Vagina (tissue), 2 donors: ENCODE measurements at regions not wholly inside any gene's neighbourhood (a gene's known extent, or its start where the extent isn't known, plus 50 kb on each side); places are given as distances from the start of the nearest gene placed in this dataset.

Experiments
- DNase-seq, 2 donors: peaks; one replicate each; pipeline ENCODE4 v3.0.0-alpha.2; 2017; ENCODE audit errors: extremely low spot score in 2 of 2
- H3K27ac ChIP-seq: fragments of 200-600 bp; sonication (generic); one replicate; pipeline ENCODE4 v1.5.1; 2019
- H3K27me3 ChIP-seq: fragments of 200-600 bp; sonication (generic); one replicate; pipeline ENCODE4 v1.5.1; 2019
- H3K36me3 ChIP-seq, 2 donors: fragments of 200-600 bp; sonication (generic); one replicate each; pipeline ENCODE4 v1.5.1; 2017 to 2019
- H3K4me1 ChIP-seq: fragments of 200-600 bp; sonication (generic); one replicate; pipeline ENCODE4 v1.5.1; 2019
- H3K4me3 ChIP-seq, 2 donors: fragments of 200-600 bp; sonication (generic); 1 replicate in 1 of 2; 2 replicates in 1 of 2; pipeline ENCODE4 v1.5.1; 2016 to 2019
- H3K9me3 ChIP-seq: fragments of 200-600 bp; sonication (generic); one replicate; pipeline ENCODE4 v1.5.1; 2019
- POLR2A ChIP-seq, 2 donors: fragments of 450-650 bp; IDR thresholded peaks; one replicate each; pipeline ENCODE4 v1.6.1; 2017; ENCODE audit warnings: antibody characterized with exemption in 2 of 2, mild to moderate bottlenecking in 2 of 2, moderate library complexity in 2 of 2
- POLR2AphosphoS5 ChIP-seq, 2 donors: sonication (generic); formaldehyde crosslinking; IDR thresholded peaks; one replicate each; pipeline ENCODE4 v1.9.0; 2017; ENCODE audit warnings: antibody characterized with exemption in 2 of 2, mild to moderate bottlenecking in 2 of 2, low read depth in 1 of 2; ENCODE audit not compliant: insufficient read depth in 1 of 2
- intact Hi-C: fragments of 100-400 bp; cut with DNase I; formaldehyde crosslinking; loops from one replicate; pipeline ENCODE4 v1.15.1; 2023
- TF ChIP-seq, protein P1 (sequence below), 3 experiments: fragments of 450-650 bp in 2 of 3; fragments of 200-600 bp in 1 of 3; sonication (generic) in 1 of 3; IDR thresholded peaks; one replicate each; pipeline ENCODE4 v1.5.1; 2017 to 2019; ENCODE audit warnings: antibody characterized with exemption in 3 of 3, mild to moderate bottlenecking in 2 of 3, moderate library complexity in 2 of 3

DNA sequence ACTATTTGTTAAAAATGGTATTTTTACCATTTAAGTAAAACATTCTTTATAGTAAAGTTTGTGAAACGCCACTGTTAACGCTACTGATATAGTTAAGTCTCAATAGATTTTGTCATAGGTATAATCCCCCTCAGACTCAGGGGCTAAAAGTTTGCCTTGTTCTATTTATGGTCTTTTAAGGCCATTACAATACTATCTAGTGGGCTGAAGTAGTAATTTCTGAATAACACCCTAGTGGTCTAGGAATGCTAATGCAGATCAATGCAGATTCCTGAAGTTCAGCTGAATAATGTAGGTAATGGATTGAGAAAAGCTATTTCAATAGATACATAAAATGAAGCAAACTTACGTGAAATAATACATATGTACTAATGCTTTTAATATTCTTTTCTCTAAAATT, 989.3 kb upstream of the NOVA1 start:
- Histone ChIP-seq H3K27ac (no peak overlapping the region), H3K4me1 (no peaks in the 10 kb centered on the region), H3K4me3 (no peak overlapping the region), H3K9me3 (no peaks in the 10 kb centered on the region), H3K27me3 (no peaks in the 10 kb centered on the region), H3K36me3 (no peaks in the 10 kb centered on the region)
- intact Hi-C loops, result no loop called here
- TF ChIP-seq, protein P1, sequence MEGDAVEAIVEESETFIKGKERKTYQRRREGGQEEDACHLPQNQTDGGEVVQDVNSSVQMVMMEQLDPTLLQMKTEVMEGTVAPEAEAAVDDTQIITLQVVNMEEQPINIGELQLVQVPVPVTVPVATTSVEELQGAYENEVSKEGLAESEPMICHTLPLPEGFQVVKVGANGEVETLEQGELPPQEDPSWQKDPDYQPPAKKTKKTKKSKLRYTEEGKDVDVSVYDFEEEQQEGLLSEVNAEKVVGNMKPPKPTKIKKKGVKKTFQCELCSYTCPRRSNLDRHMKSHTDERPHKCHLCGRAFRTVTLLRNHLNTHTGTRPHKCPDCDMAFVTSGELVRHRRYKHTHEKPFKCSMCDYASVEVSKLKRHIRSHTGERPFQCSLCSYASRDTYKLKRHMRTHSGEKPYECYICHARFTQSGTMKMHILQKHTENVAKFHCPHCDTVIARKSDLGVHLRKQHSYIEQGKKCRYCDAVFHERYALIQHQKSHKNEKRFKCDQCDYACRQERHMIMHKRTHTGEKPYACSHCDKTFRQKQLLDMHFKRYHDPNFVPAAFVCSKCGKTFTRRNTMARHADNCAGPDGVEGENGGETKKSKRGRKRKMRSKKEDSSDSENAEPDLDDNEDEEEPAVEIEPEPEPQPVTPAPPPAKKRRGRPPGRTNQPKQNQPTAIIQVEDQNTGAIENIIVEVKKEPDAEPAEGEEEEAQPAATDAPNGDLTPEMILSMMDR (IDR thresholded peaks at IDR 0.05), result no peak
- TF ChIP-seq POLR2A (IDR thresholded peaks at IDR 0.05) (no peak), POLR2AphosphoS5 (IDR thresholded peaks at IDR 0.05; ENCODE audit: insufficient read depth in 1 of 2, low read depth in 1 of 2) (no peak)
- no peak for DNase-seq

DNA sequence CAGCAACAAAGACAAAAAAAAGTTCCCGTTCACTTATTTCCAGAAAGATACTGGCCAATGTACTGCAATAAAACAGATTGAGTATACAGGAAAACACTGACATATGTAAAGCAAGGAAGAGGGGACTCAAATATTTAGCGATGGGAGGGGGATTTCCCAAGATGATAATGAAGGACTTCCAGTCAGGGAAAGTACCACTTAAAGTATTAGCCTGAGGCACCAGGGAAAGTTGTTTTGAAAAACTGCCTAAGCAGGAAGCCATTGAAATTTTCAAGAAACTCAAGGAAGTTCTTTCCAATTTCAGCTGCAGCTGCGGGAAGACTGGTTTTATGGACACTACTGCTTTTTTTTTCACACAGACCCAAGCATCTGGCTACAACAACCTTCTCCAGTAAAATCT, 1007.4 kb upstream of the NOVA1 start:
- intact Hi-C loops, result no loop called here
- TF ChIP-seq, protein P1 (IDR thresholded peaks at IDR 0.05), result no peak
- TF ChIP-seq POLR2A (IDR thresholded peaks at IDR 0.05) (no peak), POLR2AphosphoS5 (IDR thresholded peaks at IDR 0.05; ENCODE audit: insufficient read depth in 1 of 2, low read depth in 1 of 2) (no peak)

DNA sequence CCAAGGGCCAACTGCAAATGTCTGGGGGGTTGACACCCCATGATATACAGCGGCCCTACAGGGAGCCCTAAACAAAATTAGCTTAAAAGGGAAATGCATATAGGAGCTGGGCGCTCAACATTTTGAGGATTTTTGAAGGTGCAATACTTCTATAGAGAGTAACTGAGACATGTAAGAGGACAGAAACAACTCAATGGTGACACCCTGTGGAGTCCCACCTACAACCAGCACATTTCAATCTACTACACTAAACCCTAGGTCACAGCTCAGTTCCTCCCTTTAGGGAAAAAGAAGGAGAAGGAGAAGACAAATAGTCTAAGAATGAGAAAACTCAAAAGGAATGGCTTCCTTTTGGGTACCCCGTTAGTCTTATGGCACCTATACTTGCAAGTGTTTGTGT, 1010.5 kb upstream of the NOVA1 start:
- Histone ChIP-seq H3K36me3 (no peaks in the 10 kb centered on the region), H3K9me3 (no peaks in the 10 kb centered on the region), H3K4me1 (no peaks in the 10 kb centered on the region), H3K27me3 (no peaks in the 10 kb centered on the region), H3K4me3 (no peak overlapping the region), H3K27ac (no peak overlapping the region)
- DNase-seq, result no peak
- TF ChIP-seq POLR2AphosphoS5 (IDR thresholded peaks at IDR 0.05; ENCODE audit: insufficient read depth in 1 of 2, low read depth in 1 of 2) (no peak), POLR2A (IDR thresholded peaks at IDR 0.05) (no peak)
- TF ChIP-seq, protein P1 (IDR thresholded peaks at IDR 0.05), result no peak
- intact Hi-C loops, result no loop called here

More for the DNA sequence above, 1007.4 kb upstream of the NOVA1 start:
- no peak overlapping the region for H3K4me3 ChIP-seq
- no peak for DNase-seq
- no peaks in the 10 kb centered on the region for H3K36me3 ChIP-seq
- no peaks in the 10 kb centered on the region for H3K9me3 ChIP-seq
- H3K27me3 ChIP-seq, result no peaks in the 10 kb centered on the region
- no peak overlapping the region for H3K27ac ChIP-seq
- H3K4me1 ChIP-seq, result no peaks in the 10 kb centered on the region

DNA sequence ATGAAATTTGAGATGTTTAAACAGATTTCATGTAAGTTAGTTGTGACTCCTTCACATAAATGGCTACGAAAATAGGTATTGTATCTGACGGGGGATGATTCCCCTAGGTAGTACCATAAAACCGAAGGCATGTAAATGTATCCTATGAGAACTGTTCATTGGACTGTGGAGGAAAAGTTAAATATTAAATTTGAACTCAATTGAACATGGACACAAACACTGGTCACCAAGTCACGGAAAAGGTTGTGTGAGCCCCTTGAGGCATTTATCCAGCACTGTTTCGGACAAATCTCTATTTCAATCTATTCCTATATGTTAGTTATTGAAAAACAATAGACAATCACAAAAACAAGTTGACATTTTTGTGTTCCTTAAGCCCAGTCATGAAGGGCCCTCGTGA, 1014.3 kb upstream of the NOVA1 start:
- TF ChIP-seq POLR2AphosphoS5 (IDR thresholded peaks at IDR 0.05; ENCODE audit: insufficient read depth in 1 of 2, low read depth in 1 of 2) (no peak), POLR2A (IDR thresholded peaks at IDR 0.05) (no peak)
- TF ChIP-seq, protein P1 (IDR thresholded peaks at IDR 0.05), result no peak
- no peaks in the 10 kb centered on the region for H3K4me1 ChIP-seq
- H3K27me3 ChIP-seq, result no peaks in the 10 kb centered on the region
- no peak overlapping the region for H3K4me3 ChIP-seq
- no peaks in the 10 kb centered on the region for H3K36me3 ChIP-seq
- DNase-seq, result no peak
- H3K9me3 ChIP-seq, result no peaks in the 10 kb centered on the region
- intact Hi-C loops, result no loop called here
- no peak overlapping the region for H3K27ac ChIP-seq

DNA sequence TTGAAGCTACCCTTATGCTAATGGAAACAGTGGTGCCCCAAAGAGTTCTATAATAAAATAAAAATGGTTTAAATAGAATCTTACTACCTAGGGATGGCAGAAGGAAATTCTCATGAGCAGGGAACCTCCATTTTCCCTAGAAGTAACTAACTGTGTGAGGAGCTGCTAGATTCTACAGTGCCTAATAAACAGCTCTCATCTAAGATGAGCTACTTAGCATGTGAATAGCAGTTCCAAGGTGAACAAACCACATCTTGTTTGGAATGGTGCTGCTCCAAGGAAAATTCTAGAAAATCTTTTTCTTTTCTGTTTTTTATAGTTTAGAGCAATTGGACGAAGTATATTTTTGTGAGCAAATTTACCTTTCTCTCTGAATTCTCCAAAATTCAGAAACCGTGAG, 1015.3 kb upstream of the NOVA1 start:
- Histone ChIP-seq H3K27ac (no peak overlapping the region), H3K36me3 (no peaks in the 10 kb centered on the region), H3K4me3 (no peak overlapping the region), H3K4me1 (no peaks in the 10 kb centered on the region), H3K9me3 (no peaks in the 10 kb centered on the region), H3K27me3 (no peaks in the 10 kb centered on the region)
- intact Hi-C loops, result no loop called here
- DNase-seq, result no peak
- TF ChIP-seq POLR2AphosphoS5 (IDR thresholded peaks at IDR 0.05; ENCODE audit: insufficient read depth in 1 of 2, low read depth in 1 of 2) (no peak), POLR2A (IDR thresholded peaks at IDR 0.05) (no peak)
- TF ChIP-seq, protein P1 (IDR thresholded peaks at IDR 0.05), result no peak
